ENCODE measurements at regions not wholly inside any gene's neighbourhood (a gene's known extent, or its start where the extent isn't known, plus 50 kb on each side); places are given as distances from the start of the nearest gene placed in this dataset.

GRCh38 chr11:119545978-119546915 is 123.3 kb upstream of the THY1 start:
- FAIRE-seq, result no peak

GRCh38 chr11:119540370-119541125 is 117.6 kb upstream of the THY1 start:
- FAIRE-seq, result no peak

- no peak for FAIRE-seq
Measured at GRCh38 chr11:119539583-119539982, 116.6 kb upstream of the THY1 start.

- no peak for FAIRE-seq
Measured at GRCh38 chr11:119538753-119539152, 115.8 kb upstream of the THY1 start.

GRCh38 chr11:119537306-119538253 is 114.6 kb upstream of the THY1 start:
- no peak for FAIRE-seq

- FAIRE-seq, result no peak
Measured at GRCh38 chr11:119536801-119537200, 113.8 kb upstream of the THY1 start.

- no peak for FAIRE-seq
Measured at GRCh38 chr11:119533921-119534736, 111.2 kb upstream of the THY1 start.

GRCh38 chr11:119533462-119533861 is 110.5 kb upstream of the THY1 start:
- no peak for FAIRE-seq

GRCh38 chr11:119532551-119532950 is 109.6 kb upstream of the THY1 start:
- FAIRE-seq, result no peak

GRCh38 chr11:119531623-119532022 is 108.7 kb upstream of the THY1 start:
- no peak for FAIRE-seq

GRCh38 chr11:119531056-119531455 is 108.1 kb upstream of the THY1 start:
- FAIRE-seq, result no peak

- FAIRE-seq, result no peak
Measured at GRCh38 chr11:119530509-119530908, 107.5 kb upstream of the THY1 start.

GRCh38 chr11:119529936-119530335 is 107.0 kb upstream of the THY1 start:
- no peak for FAIRE-seq

GRCh38 chr11:119529063-119529845 is 106.3 kb upstream of the THY1 start:
- no peak for FAIRE-seq

- FAIRE-seq, result no peak
Measured at GRCh38 chr11:119525867-119526196, 102.9 kb upstream of the THY1 start.

- no peak for FAIRE-seq
Measured at GRCh38 chr11:119525180-119525866, 102.4 kb upstream of the THY1 start.

GRCh38 chr11:119523539-119524157 is 100.7 kb upstream of the THY1 start:
- no peak for FAIRE-seq

- FAIRE-seq, result no peak
Measured at GRCh38 chr11:119522609-119523008, 99.6 kb upstream of the THY1 start.

GRCh38 chr11:119521551-119521950 is 98.6 kb upstream of the THY1 start:
- no peak for FAIRE-seq

- no peak for FAIRE-seq
Measured at GRCh38 chr11:119520966-119521365, 98.0 kb upstream of the THY1 start.

Measured in islet of Langerhans (tissue), 1 donor.